WTC11 (cell line): ENCODE measurements at regions not wholly inside any gene's neighbourhood (a gene's known extent, or its start where the extent isn't known, plus 50 kb on each side); places are given as distances from the start of the nearest gene placed in this dataset.

Experiments
- ATAC-seq: fragments of 200-7000 bp; cut with Tn5 transposase; 2 replicates; pipeline ENCODE4 v1.10.0; 2021; ENCODE audit warnings: mild to moderate bottlenecking, moderate library complexity
- CTCF ChIA-PET: fragments of 300-600 bp; sonication (Branson Sonifier 250); formaldehyde crosslinking; loops from one replicate; lab custom pipeline; 2021; ENCODE audit warnings: antibody characterized with exemption; lab: Charles Lee
- POLR2A ChIA-PET: fragments of 350-600 bp; sonication (Branson Sonifier 250); formaldehyde crosslinking; loops from one replicate; lab custom pipeline; 2021; ENCODE audit warnings: antibody characterized with exemption; lab: Charles Lee
- DNase-seq: peaks from one replicate; pipeline ENCODE4 v3.0.0; 2021; ENCODE audit warnings: low spot score
- H3K27ac Mint-ChIP-seq: 2 replicates; pipeline ENCODE4 v1.8.0; 2021; ENCODE audit warnings: mixed read lengths
- H3K27me3 Mint-ChIP-seq: 2 replicates; pipeline ENCODE4 v1.8.0; 2021; ENCODE audit warnings: low read depth, mild to moderate bottlenecking, moderate library complexity, mixed read lengths
- H3K36me3 Mint-ChIP-seq: 2 replicates; pipeline ENCODE4 v1.8.0; 2021; ENCODE audit warnings: mixed read lengths
- H3K4me1 Mint-ChIP-seq: 2 replicates; pipeline ENCODE4 v1.8.0; 2022; ENCODE audit warnings: mixed read lengths
- H3K4me3 Mint-ChIP-seq: 2 replicates; pipeline ENCODE4 v1.8.0; 2021; ENCODE audit warnings: mild to moderate bottlenecking, moderate library complexity, mixed read lengths
- H3K9me3 Mint-ChIP-seq: 2 replicates; pipeline ENCODE4 v1.8.0; 2021; ENCODE audit warnings: mixed read lengths
- CBFB ChIP-seq: sonication (generic); formaldehyde crosslinking; IDR thresholded peaks from 2 replicates; pipeline ENCODE4 v1.8.1; 2022; ENCODE audit warnings: mild to moderate bottlenecking, low read depth, missing genetic modification reagents
- CTCF ChIP-seq: fragments of 200-600 bp; IDR thresholded peaks from 2 replicates; pipeline ENCODE4 v1.8.0; 2022; ENCODE audit warnings: antibody characterized with exemption
- EMX1 ChIP-seq: fragments of 250-450 bp; sonication (Bioruptor Pico); IDR thresholded peaks from 2 replicates; pipeline ENCODE4 v1.8.0; 2021; ENCODE audit warnings: mild to moderate bottlenecking
- GABPB1 ChIP-seq: sonication (generic); formaldehyde crosslinking; IDR thresholded peaks from 2 replicates; pipeline ENCODE4 v1.8.1; 2023; ENCODE audit warnings: mild to moderate bottlenecking, missing genetic modification reagents
- NR3C1 ChIP-seq: sonication (generic); formaldehyde crosslinking; conservative IDR thresholded peaks from 2 replicates; pipeline ENCODE4 v1.8.1; 2023; ENCODE audit warnings: low read depth, mild to moderate bottlenecking, missing genetic modification reagents
- OVOL2 ChIP-seq: fragments of 250-450 bp; sonication (Bioruptor Pico); IDR thresholded peaks from 2 replicates; pipeline ENCODE4 v1.9.0; 2021; ENCODE audit warnings: mild to moderate bottlenecking, borderline replicate concordance
- PREB ChIP-seq: sonication (generic); formaldehyde crosslinking; IDR thresholded peaks from 2 replicates; pipeline ENCODE4 v1.8.1; 2022; ENCODE audit warnings: mild to moderate bottlenecking, missing genetic modification reagents, moderate library complexity, borderline replicate concordance
- RELA ChIP-seq: sonication (generic); formaldehyde crosslinking; IDR thresholded peaks from 2 replicates; pipeline ENCODE4 v1.8.1; 2022; ENCODE audit warnings: missing genetic modification reagents, mild to moderate bottlenecking, borderline replicate concordance
- SMAD4 ChIP-seq: sonication (generic); formaldehyde crosslinking; IDR thresholded peaks from 2 replicates; pipeline ENCODE4 v1.8.0; 2022; ENCODE audit warnings: mild to moderate bottlenecking, missing genetic modification reagents
- USF1 ChIP-seq: sonication (generic); formaldehyde crosslinking; IDR thresholded peaks from 2 replicates; pipeline ENCODE4 v1.8.0; 2022; ENCODE audit warnings: mild to moderate bottlenecking, missing genetic modification reagents
- ZBTB21 ChIP-seq: sonication (generic); formaldehyde crosslinking; IDR thresholded peaks from 2 replicates; pipeline ENCODE4 v1.8.1; 2023; ENCODE audit warnings: mild to moderate bottlenecking, missing genetic modification reagents, borderline replicate concordance
- ZNF121 ChIP-seq: sonication (generic); formaldehyde crosslinking; IDR thresholded peaks from 2 replicates; pipeline ENCODE4 v1.8.0; 2023; ENCODE audit warnings: missing genetic modification reagents
- ZNF219 ChIP-seq: sonication (generic); formaldehyde crosslinking; IDR thresholded peaks from 2 replicates; pipeline ENCODE4 v1.8.0; 2023; ENCODE audit warnings: missing genetic modification reagents, mild to moderate bottlenecking, borderline replicate concordance
- TF ChIP-seq, protein P1 (sequence below): sonication (generic); formaldehyde crosslinking; IDR thresholded peaks from 2 replicates; pipeline ENCODE4 v1.8.1; 2023; ENCODE audit warnings: mild to moderate bottlenecking, missing genetic modification reagents, borderline replicate concordance
- TF ChIP-seq, protein P2 (sequence below): fragments of 250-450 bp; sonication (Bioruptor Pico); IDR thresholded peaks from 2 replicates; pipeline ENCODE4 v1.8.0; 2021; ENCODE audit warnings: mild to moderate bottlenecking
- TF ChIP-seq, protein P3 (sequence below): sonication (generic); formaldehyde crosslinking; IDR thresholded peaks from 2 replicates; pipeline ENCODE4 v1.8.1; 2023; ENCODE audit warnings: mild to moderate bottlenecking, missing genetic modification reagents

DNA sequence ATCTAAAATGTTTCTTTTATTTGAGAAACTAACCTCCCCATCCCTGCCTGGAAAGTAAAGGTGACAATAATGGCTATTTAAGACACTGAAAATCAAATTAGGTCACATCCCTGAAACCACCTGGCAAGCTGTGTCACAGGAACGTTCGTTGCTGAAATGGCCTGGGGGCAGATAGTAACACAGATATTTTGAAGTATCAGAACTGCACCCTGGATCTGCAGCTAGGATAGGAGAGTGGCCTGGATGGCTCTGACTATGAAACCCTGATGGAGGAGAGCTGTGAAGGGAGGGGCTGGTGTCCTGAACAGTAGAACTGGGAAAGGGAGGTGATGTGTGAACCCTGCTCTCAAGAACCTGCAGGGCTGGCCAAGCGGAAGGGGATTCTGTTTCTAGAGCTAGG, 648.3 kb upstream of the CFAP20DC start:
- no peak for DNase-seq
- peaks cover 10% of the 10 kb centered on the region for H3K9me3 Mint-ChIP-seq
- TF ChIP-seq ZNF219 (CRISPR knock-in tag) (no peak), RELA (no peak), ZBTB21 (no peak), PREB (CRISPR knock-in tag) (no peak), GABPB1 (CRISPR knock-in tag) (no peak)
- ATAC-seq = no peak
- H3K27ac Mint-ChIP-seq = no peak overlapping the region
- H3K27me3 Mint-ChIP-seq = no peaks in the 10 kb centered on the region
- ChIA-PET POLR2A (no interaction called here), CTCF (no interaction called here)
- no peaks in the 10 kb centered on the region for H3K36me3 Mint-ChIP-seq
- H3K4me3 Mint-ChIP-seq = no peak overlapping the region
- H3K4me1 Mint-ChIP-seq = no peaks in the 10 kb centered on the region

DNA sequence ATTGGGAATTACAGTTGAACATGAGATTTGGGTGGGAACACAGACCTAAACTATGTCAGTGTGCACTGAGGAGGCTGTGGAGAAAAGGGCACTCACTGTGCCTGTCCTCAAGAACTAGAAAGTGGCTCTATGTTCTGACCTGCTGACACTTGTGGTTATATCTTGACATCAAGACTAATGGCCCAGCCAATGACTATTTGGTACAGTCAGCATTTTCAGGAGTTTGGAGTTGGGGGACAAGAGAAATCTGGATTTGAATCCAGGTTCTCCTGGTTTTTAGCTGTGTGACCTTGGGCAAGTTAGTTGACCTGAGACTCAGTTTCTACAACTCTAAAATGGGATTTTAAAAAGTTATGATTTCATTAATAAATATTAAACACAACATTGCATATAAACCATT, 647.0 kb upstream of the CFAP20DC start:
- TF ChIP-seq ZNF219 (CRISPR knock-in tag) (no peak), OVOL2 (CRISPR knock-in tag) (no peak), GABPB1 (CRISPR knock-in tag) (no peak), EMX1 (no peak), CBFB (no peak), ZNF121 (CRISPR knock-in tag) (no peak), PREB (CRISPR knock-in tag) (no peak), SMAD4 (CRISPR knock-in tag) (no peak)
- TF ChIP-seq, protein P1, sequence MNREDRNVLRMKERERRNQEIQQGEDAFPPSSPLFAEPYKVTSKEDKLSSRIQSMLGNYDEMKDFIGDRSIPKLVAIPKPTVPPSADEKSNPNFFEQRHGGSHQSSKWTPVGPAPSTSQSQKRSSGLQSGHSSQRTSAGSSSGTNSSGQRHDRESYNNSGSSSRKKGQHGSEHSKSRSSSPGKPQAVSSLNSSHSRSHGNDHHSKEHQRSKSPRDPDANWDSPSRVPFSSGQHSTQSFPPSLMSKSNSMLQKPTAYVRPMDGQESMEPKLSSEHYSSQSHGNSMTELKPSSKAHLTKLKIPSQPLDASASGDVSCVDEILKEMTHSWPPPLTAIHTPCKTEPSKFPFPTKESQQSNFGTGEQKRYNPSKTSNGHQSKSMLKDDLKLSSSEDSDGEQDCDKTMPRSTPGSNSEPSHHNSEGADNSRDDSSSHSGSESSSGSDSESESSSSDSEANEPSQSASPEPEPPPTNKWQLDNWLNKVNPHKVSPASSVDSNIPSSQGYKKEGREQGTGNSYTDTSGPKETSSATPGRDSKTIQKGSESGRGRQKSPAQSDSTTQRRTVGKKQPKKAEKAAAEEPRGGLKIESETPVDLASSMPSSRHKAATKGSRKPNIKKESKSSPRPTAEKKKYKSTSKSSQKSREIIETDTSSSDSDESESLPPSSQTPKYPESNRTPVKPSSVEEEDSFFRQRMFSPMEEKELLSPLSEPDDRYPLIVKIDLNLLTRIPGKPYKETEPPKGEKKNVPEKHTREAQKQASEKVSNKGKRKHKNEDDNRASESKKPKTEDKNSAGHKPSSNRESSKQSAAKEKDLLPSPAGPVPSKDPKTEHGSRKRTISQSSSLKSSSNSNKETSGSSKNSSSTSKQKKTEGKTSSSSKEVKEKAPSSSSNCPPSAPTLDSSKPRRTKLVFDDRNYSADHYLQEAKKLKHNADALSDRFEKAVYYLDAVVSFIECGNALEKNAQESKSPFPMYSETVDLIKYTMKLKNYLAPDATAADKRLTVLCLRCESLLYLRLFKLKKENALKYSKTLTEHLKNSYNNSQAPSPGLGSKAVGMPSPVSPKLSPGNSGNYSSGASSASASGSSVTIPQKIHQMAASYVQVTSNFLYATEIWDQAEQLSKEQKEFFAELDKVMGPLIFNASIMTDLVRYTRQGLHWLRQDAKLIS (CRISPR knock-in tag) = no peak
- TF ChIP-seq, protein P2, sequence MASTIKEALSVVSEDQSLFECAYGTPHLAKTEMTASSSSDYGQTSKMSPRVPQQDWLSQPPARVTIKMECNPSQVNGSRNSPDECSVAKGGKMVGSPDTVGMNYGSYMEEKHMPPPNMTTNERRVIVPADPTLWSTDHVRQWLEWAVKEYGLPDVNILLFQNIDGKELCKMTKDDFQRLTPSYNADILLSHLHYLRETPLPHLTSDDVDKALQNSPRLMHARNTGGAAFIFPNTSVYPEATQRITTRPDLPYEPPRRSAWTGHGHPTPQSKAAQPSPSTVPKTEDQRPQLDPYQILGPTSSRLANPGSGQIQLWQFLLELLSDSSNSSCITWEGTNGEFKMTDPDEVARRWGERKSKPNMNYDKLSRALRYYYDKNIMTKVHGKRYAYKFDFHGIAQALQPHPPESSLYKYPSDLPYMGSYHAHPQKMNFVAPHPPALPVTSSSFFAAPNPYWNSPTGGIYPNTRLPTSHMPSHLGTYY (CRISPR knock-in tag) = no peak
- TF ChIP-seq, protein P3, sequence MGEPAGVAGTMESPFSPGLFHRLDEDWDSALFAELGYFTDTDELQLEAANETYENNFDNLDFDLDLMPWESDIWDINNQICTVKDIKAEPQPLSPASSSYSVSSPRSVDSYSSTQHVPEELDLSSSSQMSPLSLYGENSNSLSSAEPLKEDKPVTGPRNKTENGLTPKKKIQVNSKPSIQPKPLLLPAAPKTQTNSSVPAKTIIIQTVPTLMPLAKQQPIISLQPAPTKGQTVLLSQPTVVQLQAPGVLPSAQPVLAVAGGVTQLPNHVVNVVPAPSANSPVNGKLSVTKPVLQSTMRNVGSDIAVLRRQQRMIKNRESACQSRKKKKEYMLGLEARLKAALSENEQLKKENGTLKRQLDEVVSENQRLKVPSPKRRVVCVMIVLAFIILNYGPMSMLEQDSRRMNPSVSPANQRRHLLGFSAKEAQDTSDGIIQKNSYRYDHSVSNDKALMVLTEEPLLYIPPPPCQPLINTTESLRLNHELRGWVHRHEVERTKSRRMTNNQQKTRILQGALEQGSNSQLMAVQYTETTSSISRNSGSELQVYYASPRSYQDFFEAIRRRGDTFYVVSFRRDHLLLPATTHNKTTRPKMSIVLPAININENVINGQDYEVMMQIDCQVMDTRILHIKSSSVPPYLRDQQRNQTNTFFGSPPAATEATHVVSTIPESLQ (CRISPR knock-in tag) = no peak
- no peak overlapping the region for H3K4me3 Mint-ChIP-seq
- no peak overlapping the region for H3K27ac Mint-ChIP-seq
- ChIA-PET CTCF (no interaction called here), POLR2A (no interaction called here)
- no peaks in the 10 kb centered on the region; the same call in 1 of the 2 replicates for H3K36me3 Mint-ChIP-seq
- no peaks in the 10 kb centered on the region for H3K4me1 Mint-ChIP-seq
- ATAC-seq (no peak), DNase-seq (no peak)
- peaks cover 17% of the 10 kb centered on the region for H3K9me3 Mint-ChIP-seq
- no peaks in the 10 kb centered on the region for H3K27me3 Mint-ChIP-seq

GRCh38 chr3:59695860-59696259, 646.0 kb upstream of the CFAP20DC start:
- peaks cover 17% of the 10 kb centered on the region for H3K9me3 Mint-ChIP-seq
- TF ChIP-seq PREB (CRISPR knock-in tag) (no peak), CTCF (no peak), NR3C1 (no peak), USF1 (CRISPR knock-in tag) (no peak), SMAD4 (CRISPR knock-in tag) (no peak)
- ATAC-seq = no peak
- ChIA-PET CTCF (no interaction called here), POLR2A (no interaction called here)
- DNase-seq = no peak
- H3K27ac Mint-ChIP-seq = no peak overlapping the region
- no peak overlapping the region for H3K4me3 Mint-ChIP-seq
- no peaks in the 10 kb centered on the region; the same call in 1 of the 2 replicates for H3K36me3 Mint-ChIP-seq
- no peaks in the 10 kb centered on the region for H3K4me1 Mint-ChIP-seq
- no peaks in the 10 kb centered on the region for H3K27me3 Mint-ChIP-seq
